GM23338 (cell line): ENCODE measurements at regions not wholly inside any gene's neighbourhood (a gene's known extent, or its start where the extent isn't known, plus 50 kb on each side); places are given as distances from the start of the nearest gene placed in this dataset.

ENCODE experiments used
- EZH2 ChIP-seq: fragments of 200-600 bp; sonication (generic); IDR thresholded peaks from one replicate; pipeline ENCODE4 v1.8.0; 2017; ENCODE audit warnings: antibody characterized with exemption, mild to moderate bottlenecking, low read depth; ENCODE audit not compliant: unreplicated experiment
- JUNB ChIP-seq: IDR thresholded peaks from one replicate; pipeline ENCODE4 v1.6.1; 2016; ENCODE audit warnings: antibody characterized with exemption; ENCODE audit not compliant: unreplicated experiment
- TF ChIP-seq, protein P1 (sequence below), 2 experiments: fragments of 200-600 bp in 1 of 2; sonication (generic) in 1 of 2; conservative IDR thresholded peaks; 2 replicates each; pipeline versions ENCODE4 v1.5.1 to v1.6.1; 2016 to 2017; ENCODE audit warnings: antibody characterized with exemption in 2 of 2, low read depth in 2 of 2, mild to moderate bottlenecking in 2 of 2, moderate library complexity in 1 of 2
- TF ChIP-seq, protein P2 (sequence below): IDR thresholded peaks from one replicate; pipeline ENCODE4 v1.6.1; 2018; ENCODE audit warnings: antibody characterized with exemption; ENCODE audit not compliant: unreplicated experiment

DNA sequence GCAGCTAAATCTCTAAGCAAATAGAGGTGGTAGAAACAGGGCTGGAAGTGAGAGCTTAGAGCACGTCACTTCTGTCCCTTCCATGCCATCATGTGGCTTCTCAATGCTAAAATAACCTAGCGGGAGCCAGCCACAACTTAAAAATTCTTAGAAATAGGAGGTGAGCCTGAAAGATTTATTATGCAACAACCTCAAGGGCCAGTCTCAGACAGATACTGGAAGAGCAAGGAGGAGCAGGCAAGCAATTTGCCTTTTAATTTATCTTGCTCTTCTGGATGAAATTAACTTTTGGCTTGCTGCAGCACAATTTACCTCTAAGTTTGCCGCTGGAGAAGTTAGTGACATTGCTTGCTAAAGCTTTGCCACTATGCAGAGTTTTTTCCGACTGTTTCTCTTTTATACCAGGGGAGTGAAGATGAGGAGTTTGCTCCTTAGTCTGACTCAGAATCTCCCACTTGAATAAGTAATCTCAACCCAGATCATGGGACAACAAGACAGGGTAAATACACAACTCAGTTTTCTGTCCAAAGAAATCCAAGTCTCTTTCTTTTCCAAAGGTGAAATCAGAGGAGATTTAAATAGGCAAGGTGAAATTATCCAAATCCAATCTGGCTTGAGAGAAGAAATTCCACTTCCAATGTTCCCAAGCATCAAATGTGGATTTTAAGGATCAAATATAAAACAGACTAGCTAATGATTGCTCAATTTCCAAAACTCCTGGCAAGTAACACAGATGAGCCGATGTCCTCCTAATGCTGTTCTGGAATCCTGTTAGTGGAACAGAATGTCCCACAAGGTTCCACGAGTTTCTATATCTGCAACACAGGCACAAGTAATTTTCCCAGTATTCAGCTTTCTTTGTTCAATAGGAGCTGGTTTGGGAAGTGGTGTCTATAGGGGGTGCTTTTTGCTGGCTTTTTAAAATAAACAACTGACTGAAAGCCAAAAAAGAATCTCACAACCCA, 329.4 kb upstream of the RORA start:
- TF ChIP-seq, protein P1, sequence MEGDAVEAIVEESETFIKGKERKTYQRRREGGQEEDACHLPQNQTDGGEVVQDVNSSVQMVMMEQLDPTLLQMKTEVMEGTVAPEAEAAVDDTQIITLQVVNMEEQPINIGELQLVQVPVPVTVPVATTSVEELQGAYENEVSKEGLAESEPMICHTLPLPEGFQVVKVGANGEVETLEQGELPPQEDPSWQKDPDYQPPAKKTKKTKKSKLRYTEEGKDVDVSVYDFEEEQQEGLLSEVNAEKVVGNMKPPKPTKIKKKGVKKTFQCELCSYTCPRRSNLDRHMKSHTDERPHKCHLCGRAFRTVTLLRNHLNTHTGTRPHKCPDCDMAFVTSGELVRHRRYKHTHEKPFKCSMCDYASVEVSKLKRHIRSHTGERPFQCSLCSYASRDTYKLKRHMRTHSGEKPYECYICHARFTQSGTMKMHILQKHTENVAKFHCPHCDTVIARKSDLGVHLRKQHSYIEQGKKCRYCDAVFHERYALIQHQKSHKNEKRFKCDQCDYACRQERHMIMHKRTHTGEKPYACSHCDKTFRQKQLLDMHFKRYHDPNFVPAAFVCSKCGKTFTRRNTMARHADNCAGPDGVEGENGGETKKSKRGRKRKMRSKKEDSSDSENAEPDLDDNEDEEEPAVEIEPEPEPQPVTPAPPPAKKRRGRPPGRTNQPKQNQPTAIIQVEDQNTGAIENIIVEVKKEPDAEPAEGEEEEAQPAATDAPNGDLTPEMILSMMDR (conservative IDR thresholded peaks at IDR 0.05; ENCODE audit: low read depth in 2 of 2) = no peak
- no peak for TF ChIP-seq EZH2
- TF ChIP-seq, protein P2, sequence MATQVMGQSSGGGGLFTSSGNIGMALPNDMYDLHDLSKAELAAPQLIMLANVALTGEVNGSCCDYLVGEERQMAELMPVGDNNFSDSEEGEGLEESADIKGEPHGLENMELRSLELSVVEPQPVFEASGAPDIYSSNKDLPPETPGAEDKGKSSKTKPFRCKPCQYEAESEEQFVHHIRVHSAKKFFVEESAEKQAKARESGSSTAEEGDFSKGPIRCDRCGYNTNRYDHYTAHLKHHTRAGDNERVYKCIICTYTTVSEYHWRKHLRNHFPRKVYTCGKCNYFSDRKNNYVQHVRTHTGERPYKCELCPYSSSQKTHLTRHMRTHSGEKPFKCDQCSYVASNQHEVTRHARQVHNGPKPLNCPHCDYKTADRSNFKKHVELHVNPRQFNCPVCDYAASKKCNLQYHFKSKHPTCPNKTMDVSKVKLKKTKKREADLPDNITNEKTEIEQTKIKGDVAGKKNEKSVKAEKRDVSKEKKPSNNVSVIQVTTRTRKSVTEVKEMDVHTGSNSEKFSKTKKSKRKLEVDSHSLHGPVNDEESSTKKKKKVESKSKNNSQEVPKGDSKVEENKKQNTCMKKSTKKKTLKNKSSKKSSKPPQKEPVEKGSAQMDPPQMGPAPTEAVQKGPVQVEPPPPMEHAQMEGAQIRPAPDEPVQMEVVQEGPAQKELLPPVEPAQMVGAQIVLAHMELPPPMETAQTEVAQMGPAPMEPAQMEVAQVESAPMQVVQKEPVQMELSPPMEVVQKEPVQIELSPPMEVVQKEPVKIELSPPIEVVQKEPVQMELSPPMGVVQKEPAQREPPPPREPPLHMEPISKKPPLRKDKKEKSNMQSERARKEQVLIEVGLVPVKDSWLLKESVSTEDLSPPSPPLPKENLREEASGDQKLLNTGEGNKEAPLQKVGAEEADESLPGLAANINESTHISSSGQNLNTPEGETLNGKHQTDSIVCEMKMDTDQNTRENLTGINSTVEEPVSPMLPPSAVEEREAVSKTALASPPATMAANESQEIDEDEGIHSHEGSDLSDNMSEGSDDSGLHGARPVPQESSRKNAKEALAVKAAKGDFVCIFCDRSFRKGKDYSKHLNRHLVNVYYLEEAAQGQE = no peak
- TF ChIP-seq JUNB = no peak
